Fibroblast of villous mesenchyme (primary cell): ENCODE measurements at regions not wholly inside any gene's neighbourhood (a gene's known extent, or its start where the extent isn't known, plus 50 kb on each side); places are given as distances from the start of the nearest gene placed in this dataset.
A peak's percentile ranks its signal among the peaks of the same experiment; 100 is the strongest.

Experiments
- DNase-seq: peaks from one replicate; pipeline ENCODE4 v3.0.0-alpha.2; 2010; ENCODE audit warnings: low read depth
- H3K4me3 ChIP-seq: 2 replicates; pipeline ENCODE4 v1.5.1; 2011; ENCODE audit warnings: low read depth, mild to moderate bottlenecking, low read length
- TF ChIP-seq, protein P1 (sequence below): IDR thresholded peaks from 2 replicates; pipeline ENCODE4 v1.5.1; 2012; ENCODE audit warnings: low read depth, mild to moderate bottlenecking, low read length; ENCODE audit not compliant: insufficient read depth

DNA sequence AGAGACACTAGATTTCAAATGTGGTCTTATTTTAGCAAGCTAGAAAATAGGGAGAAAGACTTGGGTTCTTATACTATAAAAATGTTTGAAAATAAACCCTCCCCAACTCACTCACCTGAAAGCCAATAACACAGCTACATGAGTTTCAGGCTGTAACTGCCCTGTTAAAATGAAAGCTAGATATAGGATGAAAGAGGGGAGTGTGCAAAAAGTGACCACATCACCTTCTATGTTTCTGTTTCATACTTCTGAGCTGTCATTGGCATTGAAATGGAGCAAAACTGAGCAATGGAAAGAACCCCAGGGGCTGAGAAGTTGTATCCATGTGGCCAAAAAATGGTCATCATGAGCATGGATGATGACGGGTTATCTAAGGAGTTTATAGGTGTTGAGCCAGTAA, 148.1 kb upstream of the TENT5A start:
- no peak for DNase-seq
- TF ChIP-seq, protein P1, sequence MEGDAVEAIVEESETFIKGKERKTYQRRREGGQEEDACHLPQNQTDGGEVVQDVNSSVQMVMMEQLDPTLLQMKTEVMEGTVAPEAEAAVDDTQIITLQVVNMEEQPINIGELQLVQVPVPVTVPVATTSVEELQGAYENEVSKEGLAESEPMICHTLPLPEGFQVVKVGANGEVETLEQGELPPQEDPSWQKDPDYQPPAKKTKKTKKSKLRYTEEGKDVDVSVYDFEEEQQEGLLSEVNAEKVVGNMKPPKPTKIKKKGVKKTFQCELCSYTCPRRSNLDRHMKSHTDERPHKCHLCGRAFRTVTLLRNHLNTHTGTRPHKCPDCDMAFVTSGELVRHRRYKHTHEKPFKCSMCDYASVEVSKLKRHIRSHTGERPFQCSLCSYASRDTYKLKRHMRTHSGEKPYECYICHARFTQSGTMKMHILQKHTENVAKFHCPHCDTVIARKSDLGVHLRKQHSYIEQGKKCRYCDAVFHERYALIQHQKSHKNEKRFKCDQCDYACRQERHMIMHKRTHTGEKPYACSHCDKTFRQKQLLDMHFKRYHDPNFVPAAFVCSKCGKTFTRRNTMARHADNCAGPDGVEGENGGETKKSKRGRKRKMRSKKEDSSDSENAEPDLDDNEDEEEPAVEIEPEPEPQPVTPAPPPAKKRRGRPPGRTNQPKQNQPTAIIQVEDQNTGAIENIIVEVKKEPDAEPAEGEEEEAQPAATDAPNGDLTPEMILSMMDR = no peak

DNA sequence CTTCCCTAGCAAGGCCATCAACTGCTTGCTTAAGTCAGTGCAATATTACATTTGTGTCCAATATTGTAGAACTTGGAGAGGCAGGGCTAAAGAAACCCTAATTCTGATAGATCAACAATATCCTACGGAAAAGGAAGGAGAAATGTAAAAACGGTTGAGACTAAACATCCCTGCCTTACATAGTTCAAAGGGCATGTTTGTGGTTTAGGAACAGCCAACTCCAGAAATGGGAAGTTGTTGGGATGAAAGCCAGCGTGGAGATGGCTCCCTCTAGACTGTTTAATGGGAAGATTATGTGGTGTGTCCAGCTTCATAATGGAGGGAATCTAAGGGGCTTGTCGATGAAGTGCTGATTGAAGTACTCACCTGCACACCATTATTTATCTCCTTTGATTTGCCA, 145.3 kb upstream of the TENT5A start:
- peak; percentile 83 for DNase-seq
- H3K4me3 ChIP-seq = no peak overlapping the region
- TF ChIP-seq, protein P1 = no peak

More for the DNA sequence above, 148.1 kb upstream of the TENT5A start:
- H3K4me3 ChIP-seq = no peak overlapping the region

DNA sequence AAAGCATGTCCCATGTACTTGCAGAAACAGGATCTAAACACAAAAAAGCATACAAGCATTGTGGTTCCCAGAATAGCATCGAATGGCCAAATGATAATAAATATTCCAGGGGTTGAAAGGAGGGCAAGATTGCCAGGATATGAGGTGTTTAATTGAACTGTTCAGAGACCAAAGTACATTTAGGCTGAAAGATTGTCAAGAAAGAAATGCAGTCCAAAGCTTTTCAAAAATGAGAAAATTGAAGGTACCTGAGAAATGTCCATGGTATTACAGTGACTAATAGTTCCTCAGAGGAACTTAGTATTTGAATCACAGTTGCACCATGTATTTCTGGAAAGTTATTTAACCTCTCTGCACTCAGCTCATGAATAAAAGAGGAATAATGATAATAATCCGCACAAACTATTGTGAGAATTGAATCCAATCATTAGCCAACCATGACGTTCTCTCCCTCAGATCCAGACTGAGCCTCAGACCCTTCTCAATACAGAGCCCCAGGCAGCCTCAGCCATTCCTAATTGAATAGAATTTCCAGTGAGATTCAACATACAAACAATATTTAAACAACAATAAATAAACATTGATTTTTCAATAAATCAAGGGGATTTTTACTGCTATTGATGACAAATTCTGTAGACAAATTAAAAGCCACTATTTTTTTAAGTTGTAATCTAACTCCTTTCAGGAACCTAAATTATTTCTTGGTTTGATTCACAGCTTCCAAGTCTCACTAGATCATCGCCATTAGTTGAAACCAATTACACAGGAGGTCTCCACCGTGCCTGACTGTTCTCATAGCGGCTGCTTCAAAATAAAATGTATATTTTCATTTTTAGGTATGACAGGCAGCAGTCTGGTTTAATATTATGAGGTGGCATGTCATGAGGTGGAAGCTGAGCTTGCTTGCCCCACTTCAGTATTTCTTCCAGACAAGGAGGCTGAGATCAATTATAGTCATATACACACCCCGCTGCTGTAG, 144.3 kb upstream of the TENT5A start:
- peak; percentile 13 for DNase-seq
- no peak overlapping the region for H3K4me3 ChIP-seq
- TF ChIP-seq, protein P1 = no peak

DNA sequence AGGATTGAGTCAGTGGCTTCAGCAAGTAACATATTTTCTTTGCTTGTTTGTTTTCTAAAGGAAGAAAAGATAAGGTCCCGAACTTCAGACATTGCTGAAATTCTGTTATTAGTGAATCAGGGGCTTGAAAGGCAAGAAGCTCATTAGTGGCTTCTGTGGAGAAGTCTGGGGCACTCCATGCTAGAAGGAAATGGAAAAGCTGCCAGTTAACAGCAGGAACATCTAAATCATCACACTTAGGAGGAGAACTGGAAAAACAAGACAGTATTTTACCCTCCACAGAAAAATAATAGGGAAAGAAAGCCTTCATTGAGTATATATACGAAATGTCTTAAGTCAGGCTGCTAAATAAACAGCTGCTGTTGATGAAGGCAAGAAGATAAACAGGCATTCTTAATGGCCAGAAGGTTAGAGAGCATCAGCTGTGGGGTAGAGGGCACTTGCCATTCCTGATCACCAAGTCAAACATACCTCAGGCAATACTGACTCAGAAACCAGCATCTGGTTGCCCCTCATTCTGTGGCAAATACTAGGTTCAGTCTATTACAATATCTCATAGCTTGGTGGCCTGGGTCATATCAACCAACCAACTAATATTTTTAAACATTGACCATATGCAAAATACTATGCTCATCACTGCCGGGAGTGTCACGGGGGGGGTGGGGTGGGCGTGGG, 143.2 kb upstream of the TENT5A start:
- TF ChIP-seq, protein P1 = no peak
- H3K4me3 ChIP-seq = no peak overlapping the region
- DNase-seq = peak; percentile 87

DNA sequence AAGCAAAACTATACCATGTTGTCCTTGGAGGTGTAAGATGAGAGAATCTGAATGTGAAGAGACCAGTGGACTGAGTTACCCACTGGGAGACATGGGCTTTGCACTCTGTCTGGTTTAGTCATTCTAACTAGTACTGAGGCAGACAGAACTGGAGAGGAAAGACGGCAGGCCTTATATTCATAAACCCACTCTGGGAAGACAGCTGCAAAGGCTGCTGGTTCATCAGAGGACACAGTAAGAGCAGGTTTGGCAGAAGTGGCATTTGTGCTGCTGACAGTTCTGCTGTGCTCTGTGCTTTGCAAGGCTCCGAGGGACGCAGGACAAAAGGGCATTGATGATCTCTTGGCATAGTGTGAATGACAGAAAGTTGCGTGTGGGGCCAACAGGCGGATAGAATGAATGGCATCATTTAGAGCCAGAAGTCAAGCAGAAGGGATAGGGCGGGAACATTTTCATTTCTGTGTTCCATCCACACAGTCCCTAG, 142.3 kb upstream of the TENT5A start:
- peak; percentile 39 for DNase-seq

DNA sequence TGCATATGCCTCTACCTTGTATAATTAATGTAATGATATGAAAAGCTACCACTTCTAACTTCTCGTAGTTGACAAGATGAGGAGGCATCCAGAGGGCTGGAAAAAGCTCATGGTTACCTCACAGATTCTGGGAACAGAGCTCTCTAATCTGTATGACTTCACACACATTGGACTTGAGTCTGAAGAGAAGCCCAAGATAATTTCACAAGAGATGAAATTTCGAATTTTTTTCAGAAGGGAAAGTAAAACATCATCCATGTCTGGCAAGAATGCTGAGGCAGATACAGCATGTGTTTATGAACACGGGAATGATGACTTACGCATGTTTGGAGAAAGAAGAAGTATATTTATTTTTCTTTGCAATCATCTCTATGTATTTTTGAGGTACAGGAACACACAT, 141.8 kb upstream of the TENT5A start:
- no peak overlapping the region for H3K4me3 ChIP-seq
- DNase-seq = peak; percentile 91
- TF ChIP-seq, protein P1 = no peak

More for the DNA sequence above, 142.3 kb upstream of the TENT5A start:
- TF ChIP-seq, protein P1 = no peak
- H3K4me3 ChIP-seq = no peak overlapping the region
